ENCODE measurements at regions not wholly inside any gene's neighbourhood (a gene's known extent, or its start where the extent isn't known, plus 50 kb on each side); places are given as distances from the start of the nearest gene placed in this dataset.

DNA sequence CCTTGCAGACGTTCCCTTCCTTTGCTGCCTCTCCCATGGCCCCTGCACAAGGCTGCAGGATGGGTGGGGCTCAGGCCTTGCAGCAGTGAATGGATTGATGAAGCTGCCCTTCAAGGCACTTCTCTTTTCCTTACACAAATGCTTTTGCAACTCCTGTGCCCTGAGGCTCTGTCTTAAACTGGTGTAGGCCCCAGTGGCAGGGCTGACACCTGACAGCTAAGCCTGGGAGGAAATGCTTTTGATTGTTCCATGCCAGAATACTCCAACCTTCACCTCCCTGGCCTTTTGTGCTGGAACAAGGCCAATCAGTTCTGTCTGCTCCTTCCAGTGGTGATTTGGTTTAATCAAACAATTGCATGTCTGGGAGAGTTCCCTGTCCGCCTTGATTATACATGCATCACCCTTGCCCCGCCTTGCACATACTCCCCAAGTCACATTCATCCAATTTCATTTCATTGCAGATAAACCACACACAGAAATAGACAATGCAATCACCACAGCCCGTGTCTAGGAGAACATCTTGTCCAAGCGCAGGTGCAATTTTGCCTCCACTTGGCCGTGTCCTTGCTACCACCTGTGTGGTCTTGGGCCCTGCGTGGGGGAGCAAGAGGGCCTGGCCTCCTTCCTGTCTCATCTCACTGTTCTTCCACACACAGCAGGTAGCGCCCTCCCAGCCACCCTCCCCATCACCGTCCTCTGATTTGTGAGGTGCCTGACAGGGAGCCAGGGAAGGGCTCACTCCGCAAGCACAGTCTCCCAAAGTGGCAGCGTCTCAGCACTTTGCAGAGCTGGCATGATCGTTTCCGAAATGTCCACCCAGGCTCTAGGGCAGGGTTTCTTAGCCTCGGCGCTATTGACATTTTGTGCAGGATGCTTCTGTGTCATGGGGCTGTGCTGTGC lies 120.4 kb downstream of the CDH26 start:
- TF ChIP-seq POLR2AphosphoS5 (IDR thresholded peaks at IDR 0.05; ENCODE audit: low read depth, low read length) (no peak), REST (IDR thresholded peaks at IDR 0.05; ENCODE audit: insufficient read depth in 1 of 2, low read depth in 2 of 2, low read length in 2 of 2) (no peak), FOXP2 (optimal IDR thresholded peaks at IDR 0.05; ENCODE audit: borderline replicate concordance, extremely low read depth, extremely low read length, insufficient read depth) (no peak), SIN3A (IDR thresholded peaks at IDR 0.05; ENCODE audit: borderline replicate concordance, insufficient read depth, low read length) (no peak), TAF1 (IDR thresholded peaks at IDR 0.05; ENCODE audit: borderline replicate concordance, insufficient read depth, low read length) (no peak)

DNA sequence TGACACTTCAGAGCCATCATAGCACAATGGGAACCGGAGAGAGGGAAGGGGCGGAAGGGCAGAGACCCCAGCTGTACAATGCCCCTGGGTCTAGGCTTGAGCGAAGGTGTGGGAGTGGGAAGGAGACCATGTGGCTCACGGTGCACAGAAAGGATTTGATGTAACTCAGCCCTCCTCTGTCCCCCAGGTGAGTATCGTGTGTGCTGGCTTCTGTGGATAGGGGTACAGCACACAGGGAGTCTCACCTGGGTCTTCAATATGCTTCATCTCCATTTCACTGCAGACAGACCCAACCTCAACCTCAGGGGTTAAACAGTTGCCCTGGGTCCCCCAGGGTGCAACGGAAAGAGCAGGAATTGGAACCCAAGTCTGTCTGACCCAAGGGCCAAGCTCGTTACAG lies 122.2 kb downstream of the CDH26 start:
- no peak for TF ChIP-seq FOXP2 (optimal IDR thresholded peaks at IDR 0.05; ENCODE audit: borderline replicate concordance, extremely low read depth, extremely low read length, insufficient read depth)
- no peak for TF ChIP-seq TAF1 (IDR thresholded peaks at IDR 0.05; ENCODE audit: borderline replicate concordance, insufficient read depth, low read length)
- TF ChIP-seq POLR2AphosphoS5 (IDR thresholded peaks at IDR 0.05; ENCODE audit: low read depth, low read length): no peak
- TF ChIP-seq SIN3A (IDR thresholded peaks at IDR 0.05; ENCODE audit: borderline replicate concordance, insufficient read depth, low read length): no peak
- TF ChIP-seq REST (IDR thresholded peaks at IDR 0.05; ENCODE audit: insufficient read depth in 1 of 2, low read depth in 2 of 2, low read length in 2 of 2): no peak

- TF ChIP-seq REST (IDR thresholded peaks at IDR 0.05; ENCODE audit: insufficient read depth in 1 of 2, low read depth in 2 of 2, low read length in 2 of 2): no peak
- no peak for TF ChIP-seq TAF1 (IDR thresholded peaks at IDR 0.05; ENCODE audit: borderline replicate concordance, insufficient read depth, low read length)
- no peak for TF ChIP-seq FOXP2 (optimal IDR thresholded peaks at IDR 0.05; ENCODE audit: borderline replicate concordance, extremely low read depth, extremely low read length, insufficient read depth)
- TF ChIP-seq POLR2AphosphoS5 (IDR thresholded peaks at IDR 0.05; ENCODE audit: low read depth, low read length): no peak
- TF ChIP-seq SIN3A (IDR thresholded peaks at IDR 0.05; ENCODE audit: borderline replicate concordance, insufficient read depth, low read length): no peak
Measured at GRCh38 chr20:60085551-60086132, 127.4 kb downstream of the CDH26 start.

GRCh38 chr20:60086821-60087562 lies 128.8 kb downstream of the CDH26 start:
- TF ChIP-seq FOXP2 (optimal IDR thresholded peaks at IDR 0.05; ENCODE audit: borderline replicate concordance, extremely low read depth, extremely low read length, insufficient read depth) (no peak), TAF1 (IDR thresholded peaks at IDR 0.05; ENCODE audit: borderline replicate concordance, insufficient read depth, low read length) (no peak), REST (IDR thresholded peaks at IDR 0.05; ENCODE audit: insufficient read depth in 1 of 2, low read depth in 2 of 2, low read length in 2 of 2) (no peak), POLR2AphosphoS5 (IDR thresholded peaks at IDR 0.05; ENCODE audit: low read depth, low read length) (no peak), SIN3A (IDR thresholded peaks at IDR 0.05; ENCODE audit: borderline replicate concordance, insufficient read depth, low read length) (no peak)

Measured in PFSK-1 (cell line).